ENCODE measurements at regions not wholly inside any gene's neighbourhood (a gene's known extent, or its start where the extent isn't known, plus 50 kb on each side); places are given as distances from the start of the nearest gene placed in this dataset.

- TF ChIP-seq POLR2A (IDR thresholded peaks at IDR 0.05): no peak
- TF ChIP-seq CTCF (IDR thresholded peaks at IDR 0.05 in 8 of 11, conservative IDR thresholded peaks at IDR 0.05 in 3 of 11): no peak
Measured at GRCh38 chr10:4283846-4284610, 499.0 kb upstream of the KLF6 start.
